ENCODE measurements at regions not wholly inside any gene's neighbourhood (a gene's known extent, or its start where the extent isn't known, plus 50 kb on each side); places are given as distances from the start of the nearest gene placed in this dataset.
"Not testable (repeated sequence)": the region's sequence is repeated elsewhere in the genome, so short reads cannot be mapped to it uniquely, and the experiment has no call there.

GRCh38 chr21:9001890-9002663 is 1519.3 kb upstream of the TPTE start:
- TF ChIP-seq, protein P1, sequence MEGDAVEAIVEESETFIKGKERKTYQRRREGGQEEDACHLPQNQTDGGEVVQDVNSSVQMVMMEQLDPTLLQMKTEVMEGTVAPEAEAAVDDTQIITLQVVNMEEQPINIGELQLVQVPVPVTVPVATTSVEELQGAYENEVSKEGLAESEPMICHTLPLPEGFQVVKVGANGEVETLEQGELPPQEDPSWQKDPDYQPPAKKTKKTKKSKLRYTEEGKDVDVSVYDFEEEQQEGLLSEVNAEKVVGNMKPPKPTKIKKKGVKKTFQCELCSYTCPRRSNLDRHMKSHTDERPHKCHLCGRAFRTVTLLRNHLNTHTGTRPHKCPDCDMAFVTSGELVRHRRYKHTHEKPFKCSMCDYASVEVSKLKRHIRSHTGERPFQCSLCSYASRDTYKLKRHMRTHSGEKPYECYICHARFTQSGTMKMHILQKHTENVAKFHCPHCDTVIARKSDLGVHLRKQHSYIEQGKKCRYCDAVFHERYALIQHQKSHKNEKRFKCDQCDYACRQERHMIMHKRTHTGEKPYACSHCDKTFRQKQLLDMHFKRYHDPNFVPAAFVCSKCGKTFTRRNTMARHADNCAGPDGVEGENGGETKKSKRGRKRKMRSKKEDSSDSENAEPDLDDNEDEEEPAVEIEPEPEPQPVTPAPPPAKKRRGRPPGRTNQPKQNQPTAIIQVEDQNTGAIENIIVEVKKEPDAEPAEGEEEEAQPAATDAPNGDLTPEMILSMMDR (conservative IDR thresholded peaks at IDR 0.05 in 1 of 2, IDR thresholded peaks at IDR 0.05 in 1 of 2; ENCODE audit: low read depth in 1 of 2, low read length in 2 of 2) = not testable (repeated sequence)
- TF ChIP-seq EZH2 (IDR thresholded peaks at IDR 0.05; ENCODE audit: low read length, missing control alignments) = not testable (repeated sequence)
